Activated naive CD8-positive, alpha-beta T cell treated with anti-CD3 and anti-CD28 coated beads, Interleukin-2, amount 10 ng/mL, durations not matched to agents 7 days and 5 days (primary cell): ENCODE measurements at regions not wholly inside any gene's neighbourhood (a gene's known extent, or its start where the extent isn't known, plus 50 kb on each side); places are given as distances from the start of the nearest gene placed in this dataset.

ENCODE experiments used
- ATAC-seq: fragments of 150-1000 bp; cut with Tn5 transposase; one replicate; pipeline ENCODE4 v1.10.0; 2021; ENCODE audit warnings: low read depth, moderate library complexity
- POLR2A ChIA-PET: fragments of 350-600 bp; sonication (Branson Sonifier 250); formaldehyde crosslinking; loops from one replicate; lab custom pipeline; 2021; ENCODE audit warnings: antibody characterized with exemption; lab: Charles Lee
- DNase-seq: peaks from one replicate; pipeline ENCODE4 v3.0.0; 2021
- H3K27ac Mint-ChIP-seq: one replicate; pipeline ENCODE4 v1.8.0; 2022; ENCODE audit warnings: mild to moderate bottlenecking, mixed read lengths
- H3K27me3 Mint-ChIP-seq: one replicate; pipeline ENCODE4 v1.8.0; 2022; ENCODE audit warnings: mild to moderate bottlenecking, moderate library complexity, mixed read lengths
- H3K36me3 Mint-ChIP-seq: one replicate; pipeline ENCODE4 v1.8.0; 2021; ENCODE audit warnings: mild to moderate bottlenecking, mixed read lengths
- H3K4me1 Mint-ChIP-seq: one replicate; pipeline ENCODE4 v1.8.0; 2021; ENCODE audit warnings: mixed read lengths
- H3K4me3 Mint-ChIP-seq: one replicate; pipeline ENCODE4 v1.8.0; 2022; ENCODE audit warnings: mild to moderate bottlenecking, moderate library complexity, mixed read lengths
- H3K9me3 Mint-ChIP-seq: one replicate; pipeline ENCODE4 v1.8.0; 2021; ENCODE audit warnings: mixed read lengths

GRCh38 chr1:91133248-91133647, 111.4 kb upstream of the ZNF644 start:
- Mint-ChIP-seq H3K9me3 (no peaks in the 10 kb centered on the region), H3K4me3 (no peak overlapping the region), H3K4me1 (peaks cover 2% of the 10 kb centered on the region), H3K27me3 (peaks cover 10% of the 10 kb centered on the region), H3K36me3 (no peaks in the 10 kb centered on the region), H3K27ac (no peak overlapping the region)
- POLR2A ChIA-PET: no interaction called here
- ATAC-seq: no peak
- no peak for DNase-seq

GRCh38 chr1:91130256-91130985, 108.6 kb upstream of the ZNF644 start:
- H3K4me3 Mint-ChIP-seq: no peak overlapping the region
- no peaks in the 10 kb centered on the region for H3K9me3 Mint-ChIP-seq
- H3K36me3 Mint-ChIP-seq: no peaks in the 10 kb centered on the region
- no peak overlapping the region for H3K27ac Mint-ChIP-seq
- POLR2A ChIA-PET: no interaction called here
- DNase-seq: no peak
- H3K4me1 Mint-ChIP-seq: no peaks in the 10 kb centered on the region
- H3K27me3 Mint-ChIP-seq: peaks cover 6% of the 10 kb centered on the region
- no peak for ATAC-seq

- POLR2A ChIA-PET: no interaction called here
- H3K9me3 Mint-ChIP-seq: no peaks in the 10 kb centered on the region
- no peak overlapping the region for H3K27ac Mint-ChIP-seq
- no peaks in the 10 kb centered on the region for H3K4me1 Mint-ChIP-seq
- peaks cover 6% of the 10 kb centered on the region for H3K27me3 Mint-ChIP-seq
- DNase-seq (no peak), ATAC-seq (no peak)
- no peak overlapping the region for H3K4me3 Mint-ChIP-seq
- no peaks in the 10 kb centered on the region for H3K36me3 Mint-ChIP-seq
Observed at GRCh38 chr1:91129458-91129857, 107.6 kb upstream of the ZNF644 start.

- no peak for DNase-seq
- no peaks in the 10 kb centered on the region for H3K9me3 Mint-ChIP-seq
Observed at GRCh38 chr1:91129017-91129416, 107.2 kb upstream of the ZNF644 start.

GRCh38 chr1:91124989-91125417, 103.2 kb upstream of the ZNF644 start:
- H3K4me3 Mint-ChIP-seq: no peak overlapping the region
- H3K36me3 Mint-ChIP-seq: no peaks in the 10 kb centered on the region
- H3K27me3 Mint-ChIP-seq: peaks cover 2% of the 10 kb centered on the region
- H3K27ac Mint-ChIP-seq: no peak overlapping the region
- H3K4me1 Mint-ChIP-seq: no peaks in the 10 kb centered on the region
- DNase-seq: no peak
- POLR2A ChIA-PET: no interaction called here
- no peaks in the 10 kb centered on the region for H3K9me3 Mint-ChIP-seq
- no peak for ATAC-seq

More at GRCh38 chr1:91129017-91129416, 107.2 kb upstream of the ZNF644 start:
- no peaks in the 10 kb centered on the region for H3K4me1 Mint-ChIP-seq
- H3K27me3 Mint-ChIP-seq: peaks cover 6% of the 10 kb centered on the region
- POLR2A ChIA-PET: no interaction called here
- ATAC-seq: no peak
- H3K27ac Mint-ChIP-seq: no peak overlapping the region
- no peak overlapping the region for H3K4me3 Mint-ChIP-seq
- no peaks in the 10 kb centered on the region for H3K36me3 Mint-ChIP-seq

GRCh38 chr1:91124290-91124985, 102.6 kb upstream of the ZNF644 start:
- no peak overlapping the region for H3K27ac Mint-ChIP-seq

GRCh38 chr1:91123773-91124172, 101.9 kb upstream of the ZNF644 start:
- POLR2A ChIA-PET: no interaction called here
- H3K27ac Mint-ChIP-seq: no peak overlapping the region
- no peaks in the 10 kb centered on the region for H3K4me1 Mint-ChIP-seq
- DNase-seq (no peak), ATAC-seq (no peak)
- H3K9me3 Mint-ChIP-seq: no peaks in the 10 kb centered on the region
- H3K36me3 Mint-ChIP-seq: no peaks in the 10 kb centered on the region
- no peak overlapping the region for H3K4me3 Mint-ChIP-seq
- H3K27me3 Mint-ChIP-seq: peaks cover 2% of the 10 kb centered on the region

More at GRCh38 chr1:91124290-91124985, 102.6 kb upstream of the ZNF644 start:
- Mint-ChIP-seq H3K9me3 (no peaks in the 10 kb centered on the region), H3K4me1 (no peaks in the 10 kb centered on the region), H3K36me3 (no peaks in the 10 kb centered on the region), H3K4me3 (no peak overlapping the region), H3K27me3 (peaks cover 2% of the 10 kb centered on the region)
- no peak for ATAC-seq
- POLR2A ChIA-PET: no interaction called here
- no peak for DNase-seq

GRCh38 chr1:91123319-91123718, 101.5 kb upstream of the ZNF644 start:
- H3K27ac Mint-ChIP-seq: no peak overlapping the region
- peaks cover 2% of the 10 kb centered on the region for H3K27me3 Mint-ChIP-seq
- POLR2A ChIA-PET: no interaction called here
- H3K4me1 Mint-ChIP-seq: no peaks in the 10 kb centered on the region
- no peak for DNase-seq
- no peaks in the 10 kb centered on the region for H3K9me3 Mint-ChIP-seq
- H3K4me3 Mint-ChIP-seq: no peak overlapping the region
- H3K36me3 Mint-ChIP-seq: no peaks in the 10 kb centered on the region
- ATAC-seq: no peak

GRCh38 chr1:91122106-91122717, 100.4 kb upstream of the ZNF644 start:
- no peak overlapping the region for H3K4me3 Mint-ChIP-seq
- no peak for ATAC-seq
- H3K4me1 Mint-ChIP-seq: no peaks in the 10 kb centered on the region
- no peak overlapping the region for H3K27ac Mint-ChIP-seq
- POLR2A ChIA-PET: no interaction called here
- no peaks in the 10 kb centered on the region for H3K36me3 Mint-ChIP-seq
- no peak for DNase-seq
- no peaks in the 10 kb centered on the region for H3K9me3 Mint-ChIP-seq
- H3K27me3 Mint-ChIP-seq: peaks cover 2% of the 10 kb centered on the region

- POLR2A ChIA-PET: no interaction called here
- Mint-ChIP-seq H3K4me1 (no peaks in the 10 kb centered on the region), H3K9me3 (no peaks in the 10 kb centered on the region)
Observed at GRCh38 chr1:91121366-91121765, 99.5 kb upstream of the ZNF644 start.

GRCh38 chr1:91120936-91121335, 99.1 kb upstream of the ZNF644 start:
- no peaks in the 10 kb centered on the region for H3K9me3 Mint-ChIP-seq
- H3K36me3 Mint-ChIP-seq: no peaks in the 10 kb centered on the region
- H3K4me3 Mint-ChIP-seq: no peak overlapping the region
- ATAC-seq: no peak
- peaks cover 2% of the 10 kb centered on the region for H3K27me3 Mint-ChIP-seq
- H3K4me1 Mint-ChIP-seq: no peaks in the 10 kb centered on the region
- no peak for DNase-seq
- H3K27ac Mint-ChIP-seq: no peak overlapping the region
- POLR2A ChIA-PET: no interaction called here

More at GRCh38 chr1:91121366-91121765, 99.5 kb upstream of the ZNF644 start:
- Mint-ChIP-seq H3K36me3 (no peaks in the 10 kb centered on the region), H3K27ac (no peak overlapping the region), H3K27me3 (peaks cover 2% of the 10 kb centered on the region), H3K4me3 (no peak overlapping the region)
- DNase-seq (no peak), ATAC-seq (no peak)

GRCh38 chr1:91120421-91120820, 98.6 kb upstream of the ZNF644 start:
- DNase-seq (no peak), ATAC-seq (no peak)
- no peaks in the 10 kb centered on the region for H3K4me1 Mint-ChIP-seq
- no peak overlapping the region for H3K27ac Mint-ChIP-seq
- no peaks in the 10 kb centered on the region for H3K36me3 Mint-ChIP-seq
- POLR2A ChIA-PET: no interaction called here
- H3K4me3 Mint-ChIP-seq: no peak overlapping the region
- no peaks in the 10 kb centered on the region for H3K9me3 Mint-ChIP-seq
- H3K27me3 Mint-ChIP-seq: peaks cover 2% of the 10 kb centered on the region

- POLR2A ChIA-PET: no interaction called here
- H3K27ac Mint-ChIP-seq: no peak overlapping the region
Observed at GRCh38 chr1:91104712-91105111, 82.9 kb upstream of the ZNF644 start.

GRCh38 chr1:91101328-91101727, 79.5 kb upstream of the ZNF644 start:
- no peak overlapping the region for H3K27ac Mint-ChIP-seq
- H3K4me1 Mint-ChIP-seq: peaks cover 6% of the 10 kb centered on the region
- POLR2A ChIA-PET: no interaction called here
- ATAC-seq: no peak
- no peak for DNase-seq
- H3K9me3 Mint-ChIP-seq: peaks cover 1% of the 10 kb centered on the region
- no peaks in the 10 kb centered on the region for H3K36me3 Mint-ChIP-seq
- H3K4me3 Mint-ChIP-seq: no peak overlapping the region
- H3K27me3 Mint-ChIP-seq: peaks cover 5% of the 10 kb centered on the region

More at GRCh38 chr1:91104712-91105111, 82.9 kb upstream of the ZNF644 start:
- Mint-ChIP-seq H3K9me3 (peaks cover 2% of the 10 kb centered on the region), H3K4me1 (peaks cover 6% of the 10 kb centered on the region), H3K36me3 (no peaks in the 10 kb centered on the region), H3K27me3 (peaks cover 3% of the 10 kb centered on the region), H3K4me3 (no peak overlapping the region)
- ATAC-seq (no peak), DNase-seq (no peak)
